ENCODE measurements at regions not wholly inside any gene's neighbourhood (a gene's known extent, or its start where the extent isn't known, plus 50 kb on each side); places are given as distances from the start of the nearest gene placed in this dataset.
"Not testable (repeated sequence)": the region's sequence is repeated elsewhere in the genome, so short reads cannot be mapped to it uniquely, and the experiment has no call there.

GRCh38 chr2:208807756-208808155 lies 401.2 kb downstream of the PTH2R start:
- ATAC-seq (no peak), DNase-seq (no peak)
- H3K27ac ChIP-seq, result no peak overlapping the region
- intact Hi-C loops (cut with DNase I), result no loop called here
- no peaks in the 10 kb centered on the region for H3K4me1 ChIP-seq
- TF ChIP-seq CTCF (IDR thresholded peaks at IDR 0.05), result no peak
- no peaks in the 10 kb centered on the region for H3K9me3 ChIP-seq
- no peaks in the 10 kb centered on the region for H3K27me3 ChIP-seq (ENCODE audit: insufficient read depth in 3 of 3, low read length in 2 of 3)
- WGBS, 3 donors, result 76 to 85% (median 79%) methylated on average over 2 of the region's 2 CpGs
- H3K36me3 ChIP-seq (ENCODE audit: insufficient read depth in 1 of 2, low read depth in 1 of 2), result no peaks in the 10 kb centered on the region
- no peak overlapping the region for H3K4me3 ChIP-seq

GRCh38 chr2:208811885-208812284 lies 405.3 kb downstream of the PTH2R start:
- H3K4me1 ChIP-seq; H3K4me3 ChIP-seq; intact Hi-C loops (cut with DNase I); H3K9me3 ChIP-seq; ATAC-seq; H3K36me3 ChIP-seq (ENCODE audit: insufficient read depth in 1 of 2, low read depth in 1 of 2); H3K27ac ChIP-seq; H3K27me3 ChIP-seq (ENCODE audit: insufficient read depth in 3 of 3, low read length in 2 of 3); DNase-seq: not testable (repeated sequence)
- WGBS, 3 donors, result 39 to 61% (median 59%) methylated on average over 5 to 8 of the region's 10 CpGs

DNA sequence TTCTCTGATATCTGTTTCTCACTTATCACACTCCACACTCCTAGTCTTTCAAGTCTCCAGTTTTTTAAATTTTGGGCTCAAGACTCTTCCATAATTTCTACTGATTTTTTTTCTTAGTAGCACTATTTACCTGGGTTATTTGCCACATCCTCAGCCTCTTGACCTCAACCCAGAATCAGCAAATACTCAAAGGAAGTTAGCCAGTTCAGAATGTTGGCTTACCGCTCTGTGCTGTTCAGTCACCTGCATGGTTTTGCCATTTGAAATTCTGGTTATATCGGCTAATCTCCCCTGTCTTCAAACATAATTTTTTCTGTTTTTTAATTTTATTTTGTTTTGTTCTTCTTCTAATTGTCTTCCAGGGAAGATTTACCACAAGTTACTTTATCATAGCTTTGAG lies 412.6 kb downstream of the PTH2R start:
- H3K9me3 ChIP-seq, result no peaks in the 10 kb centered on the region
- no peak for TF ChIP-seq CTCF (IDR thresholded peaks at IDR 0.05)
- DNase-seq, result no peak
- no peaks in the 10 kb centered on the region for H3K4me1 ChIP-seq
- H3K4me3 ChIP-seq, result no peak overlapping the region
- H3K27ac ChIP-seq, result no peak overlapping the region
- no peak for ATAC-seq
- H3K27me3 ChIP-seq (ENCODE audit: insufficient read depth in 3 of 3, low read length in 2 of 3), result no peaks in the 10 kb centered on the region
- 87 to 94% (median 88%) methylated on average over 2 of the region's 2 CpGs for WGBS, 3 donors
- no peaks in the 10 kb centered on the region for H3K36me3 ChIP-seq (ENCODE audit: insufficient read depth in 1 of 2, low read depth in 1 of 2)
- intact Hi-C loops (cut with DNase I), result no loop called here

GRCh38 chr2:208820014-208820688 lies 413.6 kb downstream of the PTH2R start:
- Histone ChIP-seq H3K4me1 (no peaks in the 10 kb centered on the region), H3K27ac (no peak overlapping the region), H3K4me3 (no peak overlapping the region), H3K27me3 (ENCODE audit: insufficient read depth in 3 of 3, low read length in 2 of 3) (no peaks in the 10 kb centered on the region), H3K9me3 (no peaks in the 10 kb centered on the region), H3K36me3 (ENCODE audit: insufficient read depth in 1 of 2, low read depth in 1 of 2) (no peaks in the 10 kb centered on the region)
- intact Hi-C loops (cut with DNase I), result no loop called here
- DNase-seq (no peak), ATAC-seq (no peak)
- TF ChIP-seq CTCF (IDR thresholded peaks at IDR 0.05), result no peak
- WGBS, 3 donors, result 54 to 69% (median 68%) methylated on average over 1 of the region's 1 CpG

GRCh38 chr2:208827109-208827508 lies 420.5 kb downstream of the PTH2R start:
- Histone ChIP-seq H3K27ac (no peak overlapping the region), H3K4me1 (no peaks in the 10 kb centered on the region), H3K27me3 (ENCODE audit: insufficient read depth in 3 of 3, low read length in 2 of 3) (no peaks in the 10 kb centered on the region), H3K4me3 (no peak overlapping the region), H3K36me3 (ENCODE audit: insufficient read depth in 1 of 2, low read depth in 1 of 2) (no peaks in the 10 kb centered on the region), H3K9me3 (no peaks in the 10 kb centered on the region)
- intact Hi-C loops (cut with DNase I), result loop anchor here in 1 of 2 donors (5.0 kb wide), 1 partner anchor 615 kb away; no protein-coding TSS in a partner anchor
- ATAC-seq (no peak), DNase-seq (no peak)
- no peak for TF ChIP-seq CTCF (IDR thresholded peaks at IDR 0.05)
- 57 to 72% (median 57%) methylated on average over 3 of the region's 3 CpGs for WGBS, 3 donors
